NCI-H69 (cell line): ENCODE measurements at regions not wholly inside any gene's neighbourhood (a gene's known extent, or its start where the extent isn't known, plus 50 kb on each side); places are given as distances from the start of the nearest gene placed in this dataset.
"Not testable (repeated sequence)": the region's sequence is repeated elsewhere in the genome, so short reads cannot be mapped to it uniquely, and the experiment has no call there.

Source experiments
- DNase-seq: peaks from one replicate; lab custom pipeline; 2025; lab: John Stamatoyannopoulos, UW

DNA sequence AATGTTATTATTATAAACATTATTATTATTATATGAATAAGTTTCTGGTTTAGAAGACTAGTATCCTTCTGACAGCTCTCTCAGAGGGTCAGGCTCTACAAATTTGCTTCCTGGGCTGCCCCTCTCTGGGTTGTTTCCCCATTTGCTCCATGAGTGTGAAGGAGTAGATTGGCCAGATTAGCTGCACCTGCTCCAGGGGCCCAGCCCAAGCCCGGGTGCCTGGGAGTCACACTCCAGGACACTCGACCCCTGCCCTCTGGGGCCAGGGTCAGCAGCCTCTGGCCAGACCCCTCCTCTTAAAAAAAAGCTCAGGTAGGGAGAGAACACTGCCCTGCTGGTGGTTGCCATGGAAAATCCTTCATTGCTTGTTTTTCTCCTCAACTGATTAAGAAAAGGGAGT is 169.0 kb upstream of the FOXD4L5 start:
- DNase-seq = not testable (repeated sequence)

DNA sequence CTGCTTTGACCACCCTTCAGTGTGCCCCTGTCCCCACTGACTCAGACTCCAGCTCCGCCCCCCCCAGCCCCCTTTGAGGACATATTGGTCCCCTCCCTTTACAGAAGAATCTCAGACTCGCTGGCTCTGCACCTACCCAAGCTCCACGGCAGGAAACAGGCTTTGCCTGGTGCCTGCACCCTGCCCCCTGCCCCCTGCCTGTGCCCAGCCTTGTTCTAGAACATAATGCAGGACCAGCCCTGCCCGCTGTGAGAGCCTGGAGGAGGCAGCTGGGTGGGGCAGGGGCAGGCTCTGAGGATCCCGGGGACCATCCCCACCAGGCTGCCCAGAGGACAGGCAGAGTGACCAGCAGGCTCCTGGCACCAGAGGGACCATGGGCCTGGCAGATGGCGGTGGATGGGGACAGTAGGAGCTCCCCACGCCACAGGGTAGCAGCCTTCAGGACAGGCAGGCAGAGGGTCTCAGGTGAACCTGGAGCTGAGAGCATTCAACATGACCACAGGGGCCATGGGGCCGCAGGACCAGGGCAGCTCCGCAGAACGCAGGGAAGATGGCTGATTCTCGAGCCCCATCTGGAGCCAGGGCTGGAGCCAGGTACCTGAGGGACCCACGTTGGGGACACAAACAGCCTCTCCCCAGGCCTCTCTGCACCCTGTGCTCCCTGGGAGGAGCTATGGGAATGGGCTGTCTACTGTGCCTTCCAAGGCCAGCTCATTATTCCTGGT is 165.0 kb upstream of the FOXD4L5 start:
- DNase-seq = not testable (repeated sequence)

DNA sequence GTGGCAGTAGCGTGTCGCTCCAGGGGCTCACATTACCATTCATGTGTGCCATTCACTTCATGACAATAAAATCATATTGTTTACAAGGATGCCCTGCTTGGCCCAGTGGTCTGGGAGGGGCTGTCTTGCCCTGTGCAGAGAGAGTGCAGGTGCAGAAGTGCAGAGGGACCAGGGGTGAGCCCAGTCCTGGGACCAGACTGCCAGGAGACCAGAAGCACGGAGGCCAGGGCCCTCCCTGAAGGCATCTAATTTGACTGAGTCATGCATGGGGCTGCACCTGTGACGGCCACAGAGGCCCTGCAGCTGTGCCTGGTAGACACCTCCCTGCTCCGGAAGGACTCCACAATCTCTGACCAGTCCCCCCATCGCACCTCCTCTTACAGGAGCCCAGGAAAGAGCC is 164.4 kb upstream of the FOXD4L5 start:
- DNase-seq = no peak

DNA sequence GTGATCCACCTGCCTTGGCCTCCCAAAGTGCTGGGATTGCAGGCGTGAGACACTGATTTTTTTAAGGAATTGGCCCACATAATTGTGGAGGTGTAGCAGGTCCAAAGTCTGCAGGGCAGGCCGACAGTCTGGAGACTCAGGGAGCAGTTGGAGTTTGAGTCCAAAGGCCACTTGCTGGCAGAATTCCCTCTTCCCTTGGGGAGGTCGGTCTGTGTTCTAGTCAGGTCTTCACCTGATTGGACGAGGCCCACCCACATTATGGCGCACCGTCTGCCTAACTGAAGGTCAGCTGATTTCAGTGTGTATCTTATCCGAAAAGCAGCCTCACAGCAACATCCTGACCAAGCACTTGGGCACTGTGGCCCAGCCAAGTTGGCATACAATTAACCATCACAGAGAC is 162.1 kb upstream of the FOXD4L5 start:
- not testable (repeated sequence) for DNase-seq

DNA sequence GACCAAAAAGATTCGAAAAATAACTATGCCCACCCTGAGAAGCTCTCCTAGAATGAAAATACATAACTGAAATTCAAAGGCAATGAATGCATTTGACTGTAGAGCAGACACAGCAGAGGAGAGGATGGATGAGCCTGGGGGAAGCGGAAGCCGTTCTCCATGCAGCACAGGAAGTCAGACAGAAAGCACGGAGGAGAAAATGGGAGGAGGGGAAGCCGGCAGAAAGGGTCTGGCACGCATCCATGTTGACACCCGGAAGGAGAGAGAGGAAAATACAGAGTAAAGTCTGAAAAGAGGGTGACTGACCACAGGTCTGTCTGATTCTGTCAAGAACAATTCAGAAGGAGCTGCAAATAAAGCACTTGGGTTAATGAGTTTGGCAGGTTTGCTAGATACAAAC is 161.0 kb upstream of the FOXD4L5 start:
- DNase-seq = not testable (repeated sequence)

DNA sequence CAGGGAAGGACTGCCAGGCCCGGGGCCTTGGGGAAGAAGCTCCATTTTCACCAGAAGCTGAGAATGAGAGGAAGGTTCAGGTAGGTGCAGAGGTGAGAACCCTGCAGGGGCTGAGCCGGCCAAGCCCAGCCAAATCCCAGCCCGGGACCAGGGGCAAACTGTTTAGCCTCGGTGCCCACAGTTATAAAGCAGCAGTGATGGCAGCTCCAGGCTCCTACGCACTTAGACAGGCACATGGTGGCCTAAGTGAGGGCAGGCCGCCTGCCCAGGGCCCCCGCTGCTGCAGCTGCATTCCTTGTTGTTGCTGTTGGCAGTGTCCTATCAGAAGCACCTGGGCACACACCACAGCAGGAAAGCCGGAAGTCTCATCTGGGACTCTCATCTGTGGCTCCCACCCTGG is 159.9 kb upstream of the FOXD4L5 start:
- DNase-seq = no peak

DNA sequence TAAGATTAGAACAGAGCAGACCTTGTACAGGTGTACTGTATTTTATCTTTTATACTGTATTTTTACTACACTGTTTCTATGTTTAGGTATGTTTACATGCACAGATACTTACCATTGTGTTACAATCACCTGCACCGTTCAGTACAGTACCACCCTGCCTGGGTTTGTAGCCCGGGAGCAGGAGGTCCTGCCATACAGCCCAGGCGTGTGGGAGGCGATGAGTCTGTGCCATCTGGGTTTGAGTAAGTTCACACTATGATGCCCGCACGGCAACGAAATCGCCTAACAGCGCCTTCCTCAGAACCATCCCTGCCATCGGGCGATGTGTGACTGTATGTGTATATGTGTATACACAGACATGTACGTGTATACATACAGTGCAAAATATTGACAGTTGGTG is 157.1 kb upstream of the FOXD4L5 start:
- not testable (repeated sequence) for DNase-seq

DNA sequence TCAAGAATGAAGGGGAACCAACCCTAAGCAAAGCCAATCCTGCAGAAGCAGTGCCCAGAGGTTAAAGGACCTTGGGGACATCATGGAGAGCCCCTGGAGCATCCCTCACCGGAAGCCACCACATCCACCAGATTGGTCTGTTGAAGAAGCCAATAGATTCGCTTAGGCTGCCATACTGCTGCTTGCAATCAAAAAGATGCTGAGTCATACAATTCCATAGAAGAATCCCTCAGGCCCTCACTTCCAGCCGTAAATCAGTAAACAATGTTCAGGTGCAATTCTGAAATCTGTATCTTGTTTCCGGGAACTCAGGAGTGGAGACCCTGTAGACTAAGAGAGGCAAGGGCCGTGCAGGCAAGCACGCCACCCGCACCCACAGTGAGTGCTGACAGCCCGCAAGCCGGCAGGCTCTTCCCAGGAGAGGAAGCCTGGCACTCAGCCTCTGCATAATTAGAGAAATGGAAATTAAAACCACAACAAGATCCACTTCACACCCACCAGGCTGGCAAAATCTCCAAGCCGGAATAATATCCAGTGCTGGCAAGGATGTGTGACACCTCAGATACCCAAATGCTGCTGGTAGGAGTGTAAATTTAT is 156.4 kb upstream of the FOXD4L5 start:
- not testable (repeated sequence) for DNase-seq

DNA sequence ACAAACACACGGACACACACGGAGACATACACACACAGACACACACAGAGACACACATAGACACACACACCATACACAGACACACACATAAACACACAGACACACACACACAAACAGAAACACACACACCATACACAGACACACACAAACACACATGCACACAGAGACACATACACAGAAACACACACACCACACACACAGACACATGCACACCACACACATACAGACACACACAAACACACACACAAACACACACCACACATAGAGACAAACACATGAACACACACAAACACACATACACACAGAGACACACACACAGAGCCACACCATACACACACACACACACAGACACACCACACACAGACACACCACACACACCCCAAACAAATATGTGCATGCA is 152.7 kb upstream of the FOXD4L5 start:
- DNase-seq = no peak

DNA sequence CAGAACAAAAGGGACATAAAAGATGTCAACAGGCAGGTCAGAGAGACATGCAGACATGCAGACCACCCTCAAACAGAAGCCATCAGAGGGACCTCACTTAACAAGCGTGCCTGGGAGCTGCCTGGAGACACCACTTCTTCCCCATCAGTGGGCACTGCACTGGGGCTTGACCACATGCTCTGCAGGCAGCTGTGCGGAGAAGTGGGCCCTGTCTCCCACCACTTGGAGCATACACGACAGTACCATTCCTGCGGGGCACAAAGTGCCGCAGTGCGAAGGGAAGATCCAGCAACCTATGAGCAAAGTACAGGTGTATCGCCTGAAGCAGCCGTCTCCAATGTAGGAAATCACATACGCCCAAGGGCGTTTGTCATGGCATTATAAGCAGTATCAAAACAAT is 150.5 kb upstream of the FOXD4L5 start:
- DNase-seq = no peak

DNA sequence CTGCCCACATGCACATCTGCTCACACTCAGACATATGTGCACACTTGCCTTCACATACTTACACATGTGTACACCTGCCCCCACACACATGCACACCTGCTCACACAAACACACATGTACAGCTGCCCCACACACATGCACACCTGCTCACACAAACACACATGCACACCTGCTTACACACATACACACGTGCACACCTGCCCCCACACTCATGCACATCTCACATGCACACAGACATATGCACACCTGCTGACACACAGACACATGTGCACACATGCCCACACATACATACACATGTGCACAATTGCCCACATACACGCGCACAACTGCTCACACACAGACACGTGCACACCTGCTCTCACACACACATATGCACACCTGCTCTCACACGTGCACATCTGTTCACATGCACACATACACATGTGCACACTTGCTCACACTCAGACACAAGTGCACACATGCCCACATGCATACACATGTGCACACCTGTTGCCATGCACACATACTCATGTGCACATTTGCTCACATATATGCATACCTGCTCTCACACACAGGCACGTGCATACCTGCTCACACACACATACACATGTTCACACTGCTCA is 147.8 kb upstream of the FOXD4L5 start:
- DNase-seq = no peak

DNA sequence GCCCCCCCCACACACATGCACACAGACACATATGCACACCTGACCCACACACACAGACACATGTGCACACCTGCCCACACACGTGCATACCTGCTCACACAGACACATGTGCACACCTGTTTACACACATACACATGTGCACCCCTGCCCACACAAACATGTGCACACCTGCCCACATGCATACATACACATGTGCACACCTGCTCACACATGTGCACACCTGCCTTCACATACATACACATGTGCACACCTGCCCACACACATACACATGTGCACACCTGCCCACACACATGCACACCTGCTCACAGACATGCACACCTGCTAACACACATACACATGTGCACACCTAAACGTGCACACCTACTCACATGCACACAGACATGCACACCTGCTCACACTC is 147.0 kb upstream of the FOXD4L5 start:
- DNase-seq = no peak

DNA sequence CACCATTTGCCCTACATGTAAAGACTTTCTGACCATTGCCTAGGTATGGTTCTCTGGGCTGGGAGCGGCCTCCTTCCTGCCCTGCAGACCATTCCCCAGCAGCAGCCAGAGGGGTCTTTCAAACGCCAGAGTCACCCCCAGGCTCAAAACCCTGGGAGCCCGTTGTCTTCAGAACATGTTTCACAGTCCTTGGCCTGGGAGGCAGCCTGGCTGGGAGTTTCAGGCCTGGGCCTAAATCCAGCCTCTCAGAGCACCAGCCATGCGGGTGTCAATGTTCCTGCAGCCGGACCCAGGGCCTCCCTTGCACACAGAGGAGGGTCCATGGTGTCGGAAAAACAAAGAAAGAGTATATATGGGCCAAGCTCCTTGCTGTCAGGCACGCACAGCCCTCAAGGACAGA is 145.2 kb upstream of the FOXD4L5 start:
- no peak for DNase-seq

DNA sequence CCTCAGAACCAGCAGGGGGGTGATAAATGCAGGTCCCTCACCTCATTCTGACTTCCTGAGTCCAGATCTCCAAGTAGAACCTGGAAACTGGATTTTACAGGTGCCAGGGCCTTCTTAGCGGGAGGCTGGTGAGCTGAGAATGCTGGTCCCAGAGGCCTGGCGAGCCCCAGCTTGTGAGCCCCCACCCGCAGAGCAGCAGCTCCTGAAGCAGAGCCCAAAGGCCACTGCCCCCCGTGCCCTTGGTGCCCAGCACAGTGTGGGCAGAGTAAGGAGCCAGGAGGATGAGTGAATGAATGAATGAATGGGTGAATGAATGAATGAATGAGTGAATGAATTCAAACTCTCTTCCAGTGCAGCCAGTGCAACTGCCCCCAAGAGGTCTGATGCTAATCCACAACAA is 142.4 kb upstream of the FOXD4L5 start:
- not testable (repeated sequence) for DNase-seq

DNA sequence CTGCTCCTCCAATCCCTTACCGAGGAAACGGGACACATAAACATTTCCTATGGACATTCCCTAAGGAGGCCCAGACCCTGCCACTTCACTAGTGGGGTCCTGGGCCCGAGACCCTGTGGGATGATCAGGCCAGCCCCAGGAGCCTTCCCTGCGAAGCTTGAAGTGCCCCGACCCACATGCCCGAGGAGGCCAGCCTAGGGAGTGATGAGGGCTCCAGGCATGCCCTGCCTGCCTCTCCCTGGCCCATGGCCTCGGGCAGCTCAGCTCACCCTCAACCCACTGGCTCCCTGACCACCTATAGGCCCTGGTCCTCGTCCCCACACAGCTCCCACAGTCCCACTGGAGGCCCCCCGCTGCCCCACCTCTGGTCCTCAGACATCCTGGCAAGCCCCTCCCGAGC is 141.8 kb upstream of the FOXD4L5 start:
- not testable (repeated sequence) for DNase-seq

DNA sequence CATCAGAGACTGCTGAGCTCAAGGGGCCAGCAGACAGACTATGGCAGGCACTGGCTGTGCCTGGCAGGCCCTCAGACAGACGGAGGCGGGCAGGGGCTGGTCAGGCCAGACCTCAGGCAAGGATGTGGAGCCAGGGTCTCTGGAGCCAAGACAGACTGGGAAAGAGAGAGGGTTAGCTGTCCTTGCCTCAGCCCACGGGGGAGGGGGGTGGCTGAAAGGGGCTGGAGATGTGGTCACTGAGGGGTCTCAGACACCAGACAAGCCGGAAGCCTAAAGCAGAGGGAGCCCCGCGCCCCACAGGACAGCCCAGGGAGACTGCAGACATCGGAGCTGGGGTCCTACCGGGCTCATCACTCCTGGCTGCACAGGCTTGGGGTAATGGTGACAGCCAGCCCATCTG is 141.2 kb upstream of the FOXD4L5 start:
- DNase-seq = no peak

DNA sequence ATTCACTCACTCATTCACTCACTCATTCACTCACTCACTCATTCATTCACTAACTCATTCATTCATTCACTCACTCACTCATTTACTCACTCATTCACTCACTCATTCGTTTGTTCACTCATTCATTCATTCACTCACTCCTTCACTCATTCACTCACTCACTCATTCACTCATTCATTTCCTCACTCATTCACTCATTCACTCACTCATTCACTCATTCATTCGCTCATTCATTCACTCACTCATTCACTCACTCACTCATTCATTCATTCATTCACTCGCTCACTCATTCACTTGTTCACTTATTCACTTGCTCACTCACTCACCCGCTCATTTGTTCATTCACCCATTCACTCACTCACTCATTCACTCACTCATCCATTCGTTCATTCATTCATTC is 140.2 kb upstream of the FOXD4L5 start:
- DNase-seq = not testable (repeated sequence)

DNA sequence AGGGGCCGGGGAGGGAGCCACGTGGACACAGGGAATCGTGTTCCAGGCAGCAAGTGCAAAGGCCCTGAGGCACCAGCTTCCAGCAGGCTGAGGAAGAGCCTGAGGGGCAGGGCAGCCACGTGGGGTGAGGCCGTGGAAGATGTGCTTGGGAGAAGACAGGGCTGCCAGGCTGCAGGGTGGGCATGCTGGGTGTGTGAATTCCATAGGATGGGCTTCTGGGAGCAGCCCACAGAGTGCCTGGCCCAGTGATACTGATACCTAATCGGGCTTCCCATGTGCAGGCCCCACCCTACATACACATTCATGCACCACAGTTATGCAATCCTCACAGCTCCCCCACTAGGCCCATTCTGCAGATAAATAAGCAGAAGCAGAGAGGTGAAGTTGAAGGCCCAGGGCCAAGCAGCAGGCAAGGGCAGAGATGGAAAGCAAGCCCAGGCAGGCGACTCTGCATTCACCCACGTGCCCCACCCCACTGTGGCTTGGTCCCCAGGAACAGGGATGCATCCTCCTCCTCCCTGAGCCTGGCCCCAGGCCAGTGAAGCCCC is 139.5 kb upstream of the FOXD4L5 start:
- DNase-seq = not testable (repeated sequence)

DNA sequence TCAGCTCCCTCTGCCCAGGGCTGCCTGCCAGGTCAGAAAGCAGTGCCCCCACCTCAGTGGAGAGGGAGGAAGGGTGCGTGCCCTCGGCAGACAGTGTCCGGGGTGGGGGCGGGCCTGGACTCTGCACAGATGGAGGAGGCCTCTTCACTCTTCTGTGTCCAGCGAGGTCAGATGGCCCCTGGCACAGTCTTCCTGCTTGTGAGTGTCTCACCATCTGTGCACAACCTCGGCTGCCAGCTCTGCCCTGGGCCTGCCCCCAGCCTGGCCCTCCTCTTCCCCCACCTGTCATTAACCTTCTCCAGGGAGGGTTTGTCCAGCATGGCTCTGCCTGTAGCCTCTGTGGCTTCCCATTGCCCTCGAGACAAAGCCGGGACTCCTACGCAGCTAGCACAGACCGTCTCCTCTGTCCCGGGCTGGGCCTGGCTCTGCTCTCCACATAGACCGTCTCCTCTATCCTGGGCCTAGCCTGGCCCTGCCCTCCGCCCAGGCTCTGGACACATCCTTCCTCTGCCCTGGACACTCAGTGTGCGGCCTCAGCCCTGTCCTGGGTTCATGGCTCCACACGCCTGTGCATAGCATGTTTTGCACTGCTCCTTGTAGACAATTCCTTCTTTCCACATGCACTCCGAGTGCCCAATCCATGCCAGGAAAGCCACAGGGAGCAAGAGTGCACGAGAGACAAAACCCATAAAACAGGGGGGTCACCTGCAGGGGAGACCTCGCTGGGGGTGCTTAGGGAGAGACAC is 138.9 kb upstream of the FOXD4L5 start:
- not testable (repeated sequence) for DNase-seq

DNA sequence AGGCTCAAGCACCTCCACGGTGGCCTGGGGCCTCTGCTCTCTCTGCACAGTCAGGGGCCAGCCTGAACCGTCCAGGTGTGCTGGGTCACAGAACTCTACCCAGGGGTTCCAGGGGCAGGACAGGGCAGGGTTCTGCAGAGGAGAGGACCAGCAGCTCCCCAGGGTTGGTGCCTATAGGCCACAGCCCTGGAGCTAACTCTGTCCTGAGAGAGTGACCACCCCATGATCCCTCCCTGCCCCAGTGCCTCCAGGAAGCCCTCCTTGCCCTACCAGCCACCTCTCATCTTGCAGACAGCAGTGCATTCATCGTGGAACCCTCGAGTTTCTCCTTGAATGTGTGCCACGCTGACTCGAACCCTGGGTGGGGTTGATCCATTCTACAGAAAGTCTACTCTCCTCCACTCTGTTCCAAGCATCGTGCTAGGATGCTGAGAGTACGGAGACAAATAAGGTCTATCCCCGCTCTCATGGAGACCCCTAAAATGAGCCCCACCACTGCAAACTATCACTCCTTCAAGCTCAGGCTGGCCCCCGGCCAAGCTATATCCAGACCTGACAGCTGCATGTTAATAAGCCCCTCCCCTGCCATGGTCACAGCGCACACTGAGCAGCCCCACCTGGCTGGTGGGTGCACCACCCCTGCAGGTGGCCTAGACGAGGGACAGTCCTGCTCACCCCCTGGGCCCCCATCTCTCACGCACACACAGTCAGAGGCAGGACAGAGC is 138.1 kb upstream of the FOXD4L5 start:
- not testable (repeated sequence) for DNase-seq

DNA sequence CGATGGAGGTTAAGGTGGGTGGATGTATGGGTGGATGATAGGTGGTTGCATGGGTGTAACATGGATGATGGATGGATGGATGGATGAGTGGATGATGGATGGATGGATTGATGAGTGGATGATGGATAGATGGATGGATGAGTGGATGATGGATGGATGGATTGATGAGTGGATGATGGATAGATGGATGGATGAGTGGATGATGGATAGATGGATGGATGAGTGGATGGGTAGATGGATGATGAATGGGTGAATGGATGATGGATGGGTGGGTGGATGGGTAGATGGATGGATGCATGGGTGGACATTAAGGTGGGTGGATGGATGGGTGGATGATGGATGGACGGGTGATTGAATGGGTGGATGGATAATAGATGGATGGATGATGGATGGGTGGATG is 136.5 kb upstream of the FOXD4L5 start:
- DNase-seq = not testable (repeated sequence)

DNA sequence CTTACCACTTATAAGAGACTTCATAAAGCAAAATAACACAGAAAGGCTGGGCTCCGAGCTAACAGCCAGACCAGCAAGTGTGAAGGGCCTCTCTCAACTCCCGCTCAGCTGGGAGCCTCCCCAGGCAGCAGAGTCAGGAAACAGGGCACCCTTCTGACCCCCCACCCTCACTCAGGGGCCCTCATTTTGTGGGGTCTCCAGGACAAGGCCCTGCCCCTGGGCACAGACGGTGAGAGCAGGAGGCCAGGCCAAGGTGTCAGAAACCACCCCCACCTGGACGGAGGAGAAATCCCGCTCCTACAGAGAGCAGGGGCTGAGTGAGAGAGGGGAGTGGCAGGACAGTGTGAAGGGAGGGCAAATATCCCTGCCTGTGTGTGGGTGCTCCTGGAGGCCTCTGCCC is 135.8 kb upstream of the FOXD4L5 start:
- no peak for DNase-seq
